ENCODE measurements at regions not wholly inside any gene's neighbourhood (a gene's known extent, or its start where the extent isn't known, plus 50 kb on each side); places are given as distances from the start of the nearest gene placed in this dataset.
A peak's percentile ranks its signal among the peaks of the same experiment; 100 is the strongest.

- Mint-ChIP-seq H3K9me3 (peaks cover 9% of the 10 kb centered on the region), H3K36me3 (no peaks in the 10 kb centered on the region), H3K4me1 (no peaks in the 10 kb centered on the region), H3K27ac (no peak overlapping the region), H3K4me3 (no peak overlapping the region)
- ATAC-seq (no peak), DNase-seq (ENCODE audit: low spot score in 2 of 2) (no peak)
Measured at GRCh38 chr1:216913976-216914375, 190.7 kb upstream of the ESRRG start.

GRCh38 chr1:216910081-216910840 is 187.0 kb upstream of the ESRRG start:
- no peaks in the 10 kb centered on the region for H3K36me3 Mint-ChIP-seq
- peaks cover 9% of the 10 kb centered on the region for H3K9me3 Mint-ChIP-seq
- ATAC-seq (no peak), DNase-seq (ENCODE audit: low spot score in 2 of 2) (no peak)
- H3K27ac Mint-ChIP-seq = no peak overlapping the region
- H3K4me3 Mint-ChIP-seq = no peak overlapping the region
- H3K4me1 Mint-ChIP-seq = no peaks in the 10 kb centered on the region

GRCh38 chr1:216908126-216908525 is 184.9 kb upstream of the ESRRG start:
- Mint-ChIP-seq H3K9me3 (peaks cover 7% of the 10 kb centered on the region), H3K36me3 (no peaks in the 10 kb centered on the region), H3K27ac (no peak overlapping the region), H3K4me1 (no peaks in the 10 kb centered on the region), H3K4me3 (no peak overlapping the region)
- ATAC-seq (no peak), DNase-seq (ENCODE audit: low spot score in 2 of 2) (no peak)

GRCh38 chr1:216907100-216907499 is 183.9 kb upstream of the ESRRG start:
- no peak for DNase-seq (ENCODE audit: low spot score in 2 of 2)
- Mint-ChIP-seq H3K4me3 (no peak overlapping the region), H3K27ac (no peak overlapping the region), H3K9me3 (peaks cover 7% of the 10 kb centered on the region), H3K36me3 (no peaks in the 10 kb centered on the region), H3K4me1 (no peaks in the 10 kb centered on the region)
- no peak for ATAC-seq

- H3K4me1 Mint-ChIP-seq = no peaks in the 10 kb centered on the region
- no peaks in the 10 kb centered on the region for H3K36me3 Mint-ChIP-seq
- H3K27ac Mint-ChIP-seq = no peak overlapping the region
- DNase-seq (ENCODE audit: low spot score in 2 of 2) = no peak
- no peak overlapping the region for H3K4me3 Mint-ChIP-seq
- ATAC-seq = no peak
- H3K9me3 Mint-ChIP-seq = peaks cover 4% of the 10 kb centered on the region
Measured at GRCh38 chr1:216905781-216906180, 182.6 kb upstream of the ESRRG start.

GRCh38 chr1:216905137-216905536 is 181.9 kb upstream of the ESRRG start:
- Mint-ChIP-seq H3K4me3 (no peak overlapping the region), H3K36me3 (no peaks in the 10 kb centered on the region), H3K9me3 (peaks cover 4% of the 10 kb centered on the region), H3K4me1 (no peaks in the 10 kb centered on the region), H3K27ac (no peak overlapping the region)
- ATAC-seq = no peak
- no peak for DNase-seq (ENCODE audit: low spot score in 2 of 2)

GRCh38 chr1:216904471-216904870 is 181.2 kb upstream of the ESRRG start:
- H3K4me1 Mint-ChIP-seq = no peaks in the 10 kb centered on the region
- DNase-seq (ENCODE audit: low spot score in 2 of 2) (no peak), ATAC-seq (no peak)
- no peak overlapping the region for H3K27ac Mint-ChIP-seq
- H3K4me3 Mint-ChIP-seq = no peak overlapping the region
- H3K36me3 Mint-ChIP-seq = no peaks in the 10 kb centered on the region
- peaks cover 4% of the 10 kb centered on the region for H3K9me3 Mint-ChIP-seq

GRCh38 chr1:216903382-216903740 is 180.1 kb upstream of the ESRRG start:
- Mint-ChIP-seq H3K4me1 (no peaks in the 10 kb centered on the region), H3K9me3 (peaks cover 4% of the 10 kb centered on the region), H3K27ac (no peak overlapping the region), H3K4me3 (no peak overlapping the region), H3K36me3 (no peaks in the 10 kb centered on the region)
- DNase-seq (ENCODE audit: low spot score in 2 of 2) (no peak), ATAC-seq (no peak)

- no peak overlapping the region for H3K27ac Mint-ChIP-seq
- no peaks in the 10 kb centered on the region for H3K4me1 Mint-ChIP-seq
- ATAC-seq (peak; percentile 19), DNase-seq (ENCODE audit: low spot score in 2 of 2) (no peak)
- H3K9me3 Mint-ChIP-seq = peaks cover 4% of the 10 kb centered on the region
- H3K36me3 Mint-ChIP-seq = no peaks in the 10 kb centered on the region
- H3K4me3 Mint-ChIP-seq = no peak overlapping the region
Measured at GRCh38 chr1:216902669-216903381, 179.6 kb upstream of the ESRRG start.

GRCh38 chr1:216900116-216900620 is 176.9 kb upstream of the ESRRG start:
- Mint-ChIP-seq H3K4me1 (no peaks in the 10 kb centered on the region), H3K4me3 (no peak overlapping the region), H3K27ac (no peak overlapping the region), H3K9me3 (peaks cover 5% of the 10 kb centered on the region), H3K36me3 (no peaks in the 10 kb centered on the region)
- DNase-seq (ENCODE audit: low spot score in 2 of 2) (no peak), ATAC-seq (no peak)

GRCh38 chr1:216898801-216899200 is 175.6 kb upstream of the ESRRG start:
- Mint-ChIP-seq H3K27ac (no peak overlapping the region), H3K9me3 (peaks cover 4% of the 10 kb centered on the region), H3K4me3 (no peak overlapping the region), H3K4me1 (no peaks in the 10 kb centered on the region), H3K36me3 (no peaks in the 10 kb centered on the region)
- DNase-seq (ENCODE audit: low spot score in 2 of 2) = no peak
- no peak for ATAC-seq

GRCh38 chr1:216896146-216896545 is 172.9 kb upstream of the ESRRG start:
- no peaks in the 10 kb centered on the region for H3K36me3 Mint-ChIP-seq
- peaks cover 8% of the 10 kb centered on the region for H3K9me3 Mint-ChIP-seq
- H3K4me3 Mint-ChIP-seq = no peak overlapping the region
- DNase-seq (ENCODE audit: low spot score in 2 of 2) = no peak
- H3K27ac Mint-ChIP-seq = no peak overlapping the region
- no peak for ATAC-seq
- no peaks in the 10 kb centered on the region for H3K4me1 Mint-ChIP-seq

- peaks cover 8% of the 10 kb centered on the region for H3K9me3 Mint-ChIP-seq
- ATAC-seq = no peak
- H3K4me3 Mint-ChIP-seq = no peak overlapping the region
- H3K4me1 Mint-ChIP-seq = no peaks in the 10 kb centered on the region
- no peak overlapping the region for H3K27ac Mint-ChIP-seq
- no peak for DNase-seq (ENCODE audit: low spot score in 2 of 2)
- H3K36me3 Mint-ChIP-seq = no peaks in the 10 kb centered on the region
Measured at GRCh38 chr1:216894494-216894893, 171.3 kb upstream of the ESRRG start.

- no peak for DNase-seq (ENCODE audit: low spot score in 2 of 2)
- ATAC-seq = no peak
- no peak overlapping the region for H3K4me3 Mint-ChIP-seq
- H3K4me1 Mint-ChIP-seq = no peaks in the 10 kb centered on the region
- peaks cover 11% of the 10 kb centered on the region for H3K9me3 Mint-ChIP-seq
- H3K27ac Mint-ChIP-seq = no peak overlapping the region
- no peaks in the 10 kb centered on the region for H3K36me3 Mint-ChIP-seq
Measured at GRCh38 chr1:216892581-216893160, 169.4 kb upstream of the ESRRG start.

- H3K9me3 Mint-ChIP-seq = peaks cover 7% of the 10 kb centered on the region
- no peaks in the 10 kb centered on the region for H3K4me1 Mint-ChIP-seq
- no peak overlapping the region for H3K4me3 Mint-ChIP-seq
- ATAC-seq = no peak
- DNase-seq (ENCODE audit: low spot score in 2 of 2) = no peak
- H3K27ac Mint-ChIP-seq = no peak overlapping the region
- H3K36me3 Mint-ChIP-seq = no peaks in the 10 kb centered on the region
Measured at GRCh38 chr1:216890871-216891270, 167.6 kb upstream of the ESRRG start.

GRCh38 chr1:216888731-216889130 is 165.5 kb upstream of the ESRRG start:
- DNase-seq (ENCODE audit: low spot score in 2 of 2) (no peak), ATAC-seq (no peak)
- Mint-ChIP-seq H3K27ac (no peak overlapping the region), H3K4me3 (no peak overlapping the region), H3K9me3 (peaks cover 7% of the 10 kb centered on the region), H3K36me3 (no peaks in the 10 kb centered on the region), H3K4me1 (no peaks in the 10 kb centered on the region)
